ENCODE measurements at regions not wholly inside any gene's neighbourhood (a gene's known extent, or its start where the extent isn't known, plus 50 kb on each side); places are given as distances from the start of the nearest gene placed in this dataset.
"Not testable (repeated sequence)": the region's sequence is repeated elsewhere in the genome, so short reads cannot be mapped to it uniquely, and the experiment has no call there.

DNA sequence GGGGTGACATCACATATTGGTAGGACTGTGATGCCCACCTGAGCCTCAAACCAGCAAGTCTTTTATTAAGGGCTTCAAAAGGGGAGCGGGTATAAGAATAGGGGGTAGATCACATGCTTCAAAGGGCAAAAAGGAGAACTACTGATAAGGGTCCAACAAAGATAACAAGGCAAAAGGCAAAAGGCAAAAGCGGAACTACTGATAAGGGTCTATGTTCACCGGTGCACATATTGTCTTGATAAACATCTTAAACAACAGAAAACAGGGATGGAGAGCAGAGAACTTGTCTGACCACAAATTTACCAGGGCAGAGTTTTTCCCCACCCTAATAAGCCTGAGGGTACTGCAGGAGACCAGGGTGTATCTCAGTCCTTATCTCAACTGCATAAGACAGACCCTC lies 110.7 kb downstream of the RBMX2 start:
- TF ChIP-seq, protein P1, sequence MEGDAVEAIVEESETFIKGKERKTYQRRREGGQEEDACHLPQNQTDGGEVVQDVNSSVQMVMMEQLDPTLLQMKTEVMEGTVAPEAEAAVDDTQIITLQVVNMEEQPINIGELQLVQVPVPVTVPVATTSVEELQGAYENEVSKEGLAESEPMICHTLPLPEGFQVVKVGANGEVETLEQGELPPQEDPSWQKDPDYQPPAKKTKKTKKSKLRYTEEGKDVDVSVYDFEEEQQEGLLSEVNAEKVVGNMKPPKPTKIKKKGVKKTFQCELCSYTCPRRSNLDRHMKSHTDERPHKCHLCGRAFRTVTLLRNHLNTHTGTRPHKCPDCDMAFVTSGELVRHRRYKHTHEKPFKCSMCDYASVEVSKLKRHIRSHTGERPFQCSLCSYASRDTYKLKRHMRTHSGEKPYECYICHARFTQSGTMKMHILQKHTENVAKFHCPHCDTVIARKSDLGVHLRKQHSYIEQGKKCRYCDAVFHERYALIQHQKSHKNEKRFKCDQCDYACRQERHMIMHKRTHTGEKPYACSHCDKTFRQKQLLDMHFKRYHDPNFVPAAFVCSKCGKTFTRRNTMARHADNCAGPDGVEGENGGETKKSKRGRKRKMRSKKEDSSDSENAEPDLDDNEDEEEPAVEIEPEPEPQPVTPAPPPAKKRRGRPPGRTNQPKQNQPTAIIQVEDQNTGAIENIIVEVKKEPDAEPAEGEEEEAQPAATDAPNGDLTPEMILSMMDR (IDR thresholded peaks at IDR 0.05; ENCODE audit: insufficient read depth, low read depth, low read length): not testable (repeated sequence)
- not testable (repeated sequence) for TF ChIP-seq EZH2 (IDR thresholded peaks at IDR 0.05; ENCODE audit: insufficient read depth, low read length)

All from astrocyte (in vitro differentiated cells and primary cell).